Nephron (organoid): ENCODE measurements at regions not wholly inside any gene's neighbourhood (a gene's known extent, or its start where the extent isn't known, plus 50 kb on each side); places are given as distances from the start of the nearest gene placed in this dataset.

Source experiments
- H3K27ac Mint-ChIP-seq, 3 experiments: 2 replicates each; pipeline ENCODE4 v1.8.0; 2020; ENCODE audit warnings: mixed read lengths in 3 of 3, mild to moderate bottlenecking in 2 of 3, moderate library complexity in 1 of 3
- H3K27me3 Mint-ChIP-seq: 2 replicates; pipeline ENCODE4 v1.8.0; 2021; ENCODE audit warnings: low read depth, mild to moderate bottlenecking, moderate library complexity, mixed read lengths
- H3K36me3 Mint-ChIP-seq: 2 replicates; pipeline ENCODE4 v1.8.0; 2020; ENCODE audit warnings: low read depth, mixed read lengths
- H3K4me1 Mint-ChIP-seq: 2 replicates; pipeline ENCODE4 v1.8.0; 2020; ENCODE audit warnings: mixed read lengths
- H3K4me3 Mint-ChIP-seq, 3 experiments: 2 replicates each; pipeline ENCODE4 v1.8.0; 2020; ENCODE audit warnings: mild to moderate bottlenecking in 3 of 3, mixed read lengths in 3 of 3, moderate library complexity in 2 of 3
- H3K9me3 Mint-ChIP-seq: 2 replicates; pipeline ENCODE4 v1.8.0; 2020; ENCODE audit warnings: mixed read lengths
- TF ChIP-seq, protein P1 (sequence below), 3 experiments: fragments of 200-600 bp; sonication (generic); IDR thresholded peaks; one replicate each; pipeline ENCODE4 v1.5.0; 2021; ENCODE audit warnings: antibody characterized with exemption in 3 of 3; ENCODE audit not compliant: unreplicated experiment in 3 of 3

DNA sequence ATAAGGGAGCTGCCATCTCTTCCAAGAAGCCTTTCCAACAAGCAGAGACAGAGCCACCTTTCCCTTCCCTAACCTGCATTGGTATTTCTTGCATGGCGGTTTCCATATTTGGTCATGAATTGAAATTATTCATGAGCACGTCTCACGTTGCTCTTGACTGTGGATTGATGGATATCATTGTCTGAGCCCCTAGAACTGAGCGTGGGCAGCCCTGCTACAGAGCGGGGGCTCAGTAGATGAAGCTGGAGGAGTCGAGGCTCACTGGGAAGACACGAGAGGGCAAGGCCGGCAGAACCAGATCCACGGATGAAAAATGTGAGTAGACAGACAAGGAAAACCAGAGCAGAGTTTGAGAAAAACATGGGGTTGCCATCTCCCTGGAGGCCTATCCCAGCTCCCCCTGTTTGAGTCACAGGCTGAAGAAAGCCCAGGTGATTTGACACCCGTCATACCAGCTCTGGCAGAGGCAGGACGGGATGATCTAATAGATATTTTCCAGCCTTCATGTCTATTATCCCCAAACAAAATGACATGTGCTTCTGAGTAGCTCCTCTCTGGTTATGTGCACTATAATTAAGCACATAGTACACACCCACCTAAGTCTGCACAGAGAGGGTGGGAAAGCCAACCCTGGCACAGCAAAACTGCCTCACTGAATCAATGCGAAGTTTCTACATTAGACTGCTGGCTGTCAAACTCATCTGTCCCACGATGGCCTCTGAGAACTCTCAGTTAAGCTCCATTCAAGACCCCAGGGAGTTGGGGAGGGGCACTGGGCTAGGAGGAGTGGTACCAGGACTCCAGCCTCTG lies 363.5 kb upstream of the KLHL29 start:
- TF ChIP-seq, protein P1, sequence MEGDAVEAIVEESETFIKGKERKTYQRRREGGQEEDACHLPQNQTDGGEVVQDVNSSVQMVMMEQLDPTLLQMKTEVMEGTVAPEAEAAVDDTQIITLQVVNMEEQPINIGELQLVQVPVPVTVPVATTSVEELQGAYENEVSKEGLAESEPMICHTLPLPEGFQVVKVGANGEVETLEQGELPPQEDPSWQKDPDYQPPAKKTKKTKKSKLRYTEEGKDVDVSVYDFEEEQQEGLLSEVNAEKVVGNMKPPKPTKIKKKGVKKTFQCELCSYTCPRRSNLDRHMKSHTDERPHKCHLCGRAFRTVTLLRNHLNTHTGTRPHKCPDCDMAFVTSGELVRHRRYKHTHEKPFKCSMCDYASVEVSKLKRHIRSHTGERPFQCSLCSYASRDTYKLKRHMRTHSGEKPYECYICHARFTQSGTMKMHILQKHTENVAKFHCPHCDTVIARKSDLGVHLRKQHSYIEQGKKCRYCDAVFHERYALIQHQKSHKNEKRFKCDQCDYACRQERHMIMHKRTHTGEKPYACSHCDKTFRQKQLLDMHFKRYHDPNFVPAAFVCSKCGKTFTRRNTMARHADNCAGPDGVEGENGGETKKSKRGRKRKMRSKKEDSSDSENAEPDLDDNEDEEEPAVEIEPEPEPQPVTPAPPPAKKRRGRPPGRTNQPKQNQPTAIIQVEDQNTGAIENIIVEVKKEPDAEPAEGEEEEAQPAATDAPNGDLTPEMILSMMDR (IDR thresholded peaks at IDR 0.05; ENCODE audit: unreplicated experiment in 3 of 3) = no peak
- H3K27me3 Mint-ChIP-seq = peaks cover 4% of the 10 kb centered on the region
- no peaks in the 10 kb centered on the region for H3K36me3 Mint-ChIP-seq
- H3K9me3 Mint-ChIP-seq = no peaks in the 10 kb centered on the region
- H3K4me3 Mint-ChIP-seq = no peak overlapping the region
- peaks cover 6% of the 10 kb centered on the region for H3K4me1 Mint-ChIP-seq
- no peak overlapping the region for H3K27ac Mint-ChIP-seq

DNA sequence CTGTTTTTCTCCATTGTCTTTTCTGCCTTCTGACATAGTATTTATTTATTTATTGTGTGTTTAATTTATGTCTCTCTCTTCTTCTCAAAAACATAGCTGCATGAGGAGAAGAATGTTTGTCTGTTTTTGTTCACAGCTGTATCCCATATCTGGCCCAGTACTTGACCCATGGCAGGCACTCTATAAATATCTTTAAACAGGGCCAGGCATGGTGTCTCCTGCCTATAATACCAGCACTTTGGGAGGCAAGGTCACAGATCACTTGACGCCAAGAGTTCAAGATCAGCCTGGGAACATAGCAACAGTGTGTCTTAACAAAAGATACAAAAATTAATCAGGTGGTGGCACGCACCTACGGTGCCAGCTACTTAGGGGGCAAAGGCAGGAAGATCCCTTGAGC lies 361.3 kb upstream of the KLHL29 start:
- H3K27me3 Mint-ChIP-seq = peaks cover 17% of the 10 kb centered on the region
- no peak overlapping the region for H3K27ac Mint-ChIP-seq
- TF ChIP-seq, protein P1 (IDR thresholded peaks at IDR 0.05; ENCODE audit: unreplicated experiment in 3 of 3) = no peak
- H3K4me3 Mint-ChIP-seq = no peak overlapping the region
- no peaks in the 10 kb centered on the region for H3K36me3 Mint-ChIP-seq
- peaks cover 6% of the 10 kb centered on the region for H3K4me1 Mint-ChIP-seq
- H3K9me3 Mint-ChIP-seq = peaks cover 2% of the 10 kb centered on the region

DNA sequence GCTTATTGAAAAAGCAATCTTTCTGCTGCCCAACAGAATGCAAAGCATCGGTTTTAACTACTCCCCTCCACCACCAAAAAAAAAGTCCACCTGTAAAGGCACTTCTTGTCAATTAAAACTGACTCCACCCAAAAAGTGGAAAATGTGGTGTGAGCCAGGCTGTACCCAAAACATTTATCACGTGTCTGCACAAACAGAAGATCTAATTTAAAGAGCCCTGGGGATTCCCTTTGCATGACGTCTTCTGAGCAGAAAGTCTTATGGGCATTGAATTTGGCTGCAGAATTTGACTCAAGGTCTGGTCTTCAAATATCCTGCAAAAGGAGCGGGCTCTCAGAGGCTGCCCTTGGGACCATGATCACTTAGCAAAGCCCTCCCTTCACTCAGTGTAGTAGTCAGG lies 358.3 kb upstream of the KLHL29 start:
- Mint-ChIP-seq H3K27me3 (peaks cover 33% of the 10 kb centered on the region), H3K4me1 (peaks cover 6% of the 10 kb centered on the region), H3K27ac (no peak overlapping the region), H3K4me3 (no peak overlapping the region), H3K9me3 (peaks cover 2% of the 10 kb centered on the region), H3K36me3 (no peaks in the 10 kb centered on the region)
- TF ChIP-seq, protein P1 (IDR thresholded peaks at IDR 0.05; ENCODE audit: unreplicated experiment in 3 of 3) = no peak

DNA sequence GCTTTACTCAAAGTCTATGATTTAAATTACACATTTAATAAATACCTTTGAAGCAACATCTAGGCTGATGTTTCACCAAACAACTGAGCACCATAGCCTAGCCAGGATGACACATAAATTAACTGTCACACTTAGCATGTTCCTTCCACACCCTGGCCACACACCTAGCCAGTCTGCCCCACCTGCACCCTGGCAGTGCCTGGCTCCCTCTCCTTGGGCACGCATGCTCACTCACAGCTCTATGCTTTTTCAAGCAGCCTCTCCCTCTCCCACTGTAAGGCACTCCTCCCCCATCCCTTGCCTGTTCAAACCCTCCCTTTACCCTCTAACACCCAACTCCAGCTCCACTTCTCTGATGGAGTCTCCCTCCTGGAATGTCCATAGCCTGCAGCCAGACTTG lies 357.6 kb upstream of the KLHL29 start:
- TF ChIP-seq, protein P1 (IDR thresholded peaks at IDR 0.05; ENCODE audit: unreplicated experiment in 3 of 3) = no peak
- H3K4me3 Mint-ChIP-seq = no peak overlapping the region
- peaks cover 6% of the 10 kb centered on the region for H3K4me1 Mint-ChIP-seq
- H3K36me3 Mint-ChIP-seq = no peaks in the 10 kb centered on the region
- H3K27ac Mint-ChIP-seq = no peak overlapping the region
- H3K9me3 Mint-ChIP-seq = peaks cover 2% of the 10 kb centered on the region
- H3K27me3 Mint-ChIP-seq = peaks cover 36% of the 10 kb centered on the region

DNA sequence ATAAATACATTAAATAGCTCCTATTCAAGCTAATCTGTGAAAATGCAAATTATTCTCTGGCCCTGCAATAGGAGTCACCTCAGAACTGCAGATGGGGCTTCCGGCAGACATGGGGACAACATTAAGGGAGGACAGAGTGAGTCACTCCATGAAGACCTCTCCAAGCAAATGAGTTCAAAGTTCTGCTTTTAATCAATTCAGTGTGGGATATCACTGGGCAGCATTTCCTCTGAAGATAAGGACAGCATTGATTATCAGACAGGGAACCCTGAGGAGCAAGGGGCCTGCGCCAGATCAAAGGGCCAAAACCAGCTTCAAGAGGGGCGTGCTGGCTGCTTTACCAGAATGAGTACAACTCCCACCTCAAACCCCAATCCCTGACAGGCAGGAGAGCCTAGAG lies 356.9 kb upstream of the KLHL29 start:
- Mint-ChIP-seq H3K4me1 (peaks cover 6% of the 10 kb centered on the region), H3K27ac (no peak overlapping the region), H3K9me3 (peaks cover 2% of the 10 kb centered on the region), H3K36me3 (no peaks in the 10 kb centered on the region), H3K4me3 (no peak overlapping the region), H3K27me3 (peaks cover 36% of the 10 kb centered on the region)
- TF ChIP-seq, protein P1 (IDR thresholded peaks at IDR 0.05; ENCODE audit: unreplicated experiment in 3 of 3) = no peak

DNA sequence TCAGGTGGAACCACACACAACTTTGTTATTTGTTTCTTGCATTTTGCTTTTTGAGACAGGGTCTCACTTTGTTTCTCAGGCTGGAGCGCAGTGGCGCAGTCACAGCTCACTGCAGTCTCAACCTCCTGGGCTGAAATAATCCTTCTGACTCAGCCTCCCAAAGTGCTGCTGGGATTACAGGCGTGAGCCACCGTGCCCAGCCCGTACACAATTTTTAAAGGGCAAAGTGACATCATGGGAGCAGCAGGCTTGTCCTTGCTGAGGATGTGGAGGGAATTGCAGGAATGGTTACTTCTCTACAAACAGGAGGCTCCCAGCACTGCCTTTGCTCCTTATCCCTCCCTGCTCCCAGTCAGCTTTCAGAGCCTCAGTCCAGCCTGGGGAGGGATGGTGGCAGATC lies 355.9 kb upstream of the KLHL29 start:
- Mint-ChIP-seq H3K36me3 (no peaks in the 10 kb centered on the region), H3K9me3 (peaks cover 2% of the 10 kb centered on the region), H3K27me3 (peaks cover 36% of the 10 kb centered on the region), H3K4me3 (no peak overlapping the region), H3K4me1 (no peaks in the 10 kb centered on the region), H3K27ac (no peak overlapping the region)
- TF ChIP-seq, protein P1 (IDR thresholded peaks at IDR 0.05; ENCODE audit: unreplicated experiment in 3 of 3) = no peak
